ENCODE measurements at regions not wholly inside any gene's neighbourhood (a gene's known extent, or its start where the extent isn't known, plus 50 kb on each side); places are given as distances from the start of the nearest gene placed in this dataset.

DNA sequence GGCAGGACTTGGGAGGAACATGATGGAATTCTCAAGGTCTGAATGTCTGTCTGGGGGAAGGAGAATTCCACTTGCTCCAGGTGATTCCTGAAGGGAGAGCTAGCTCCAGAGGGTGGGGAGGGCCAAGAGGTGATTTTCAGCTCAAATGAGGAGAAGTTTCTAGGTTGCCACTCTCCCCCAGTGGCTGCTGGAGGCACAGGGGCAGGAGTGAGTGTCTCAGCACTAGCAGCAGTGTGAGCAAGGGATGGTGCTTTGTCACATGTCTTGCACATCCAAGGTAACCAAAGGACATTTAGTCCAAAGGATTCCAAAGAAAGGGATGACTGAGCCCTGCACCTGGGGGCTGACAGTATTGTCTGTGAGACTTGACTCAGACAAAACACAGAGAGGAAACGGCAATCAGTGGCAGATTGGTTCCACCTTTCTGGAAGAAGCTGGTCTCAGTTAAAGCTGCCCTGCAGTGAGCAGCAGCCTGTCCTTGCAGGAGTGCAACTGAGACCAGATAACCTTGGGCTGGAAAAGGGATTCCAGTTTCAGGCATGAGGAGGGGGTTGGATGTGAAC is 51.2 kb upstream of the PCBD1 start:
- DNase-seq: no peak

DNA sequence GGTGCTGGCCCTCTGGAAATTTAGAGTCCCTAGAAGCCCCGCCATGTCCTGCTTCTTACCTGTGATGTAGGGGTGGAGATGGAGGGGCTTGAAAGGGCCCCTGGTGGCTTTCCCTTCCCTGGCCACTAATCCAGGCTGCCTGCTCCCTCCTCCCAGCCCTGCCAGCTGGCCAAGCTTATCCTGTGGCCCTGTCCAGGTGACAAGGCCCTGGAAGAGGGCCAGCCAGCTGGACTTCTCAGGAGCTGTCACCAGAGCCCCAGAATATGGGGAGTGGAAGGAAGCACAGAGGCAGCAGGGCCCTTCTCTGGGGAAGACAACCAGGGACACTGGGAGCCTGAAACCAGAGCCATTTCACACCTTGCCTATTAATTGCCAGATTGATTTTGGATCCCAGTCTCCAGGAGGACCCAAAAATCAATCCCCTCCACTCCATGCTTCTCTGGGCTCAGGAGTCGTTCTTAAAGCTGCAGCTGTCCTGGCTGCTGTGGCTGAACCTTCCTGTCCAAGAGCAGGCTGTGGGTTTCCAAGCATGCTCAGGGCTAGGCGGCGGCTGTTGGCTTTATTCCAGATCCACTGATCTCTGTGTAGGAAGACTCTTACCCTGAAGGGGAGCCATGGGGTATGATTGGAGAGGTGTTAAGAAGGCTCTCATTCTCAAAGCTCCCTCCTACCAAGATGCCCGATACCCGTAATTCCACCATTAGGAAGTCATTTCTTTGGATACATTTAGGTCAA is 52.6 kb upstream of the PCBD1 start:
- no peak for DNase-seq

DNA sequence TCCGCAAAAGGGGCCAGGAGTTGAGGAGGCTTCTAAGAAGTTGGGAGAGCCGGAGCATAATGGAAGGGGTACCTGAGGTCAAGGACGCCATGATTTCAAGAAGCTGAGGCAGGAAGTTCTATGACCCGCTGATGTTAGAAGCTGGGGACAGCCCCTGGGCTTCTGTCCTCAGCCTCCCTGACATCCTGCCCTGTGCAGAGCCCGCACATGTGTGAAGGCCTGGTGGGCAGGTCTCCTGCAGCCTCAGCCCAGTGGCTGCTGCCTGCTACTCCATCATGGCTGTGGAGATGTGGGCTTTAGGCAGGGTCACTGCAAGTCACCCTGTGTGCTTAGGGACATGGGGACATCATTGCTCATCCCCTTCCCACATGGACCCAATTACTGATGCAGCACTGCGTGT is 53.8 kb upstream of the PCBD1 start:
- no peak for DNase-seq

DNA sequence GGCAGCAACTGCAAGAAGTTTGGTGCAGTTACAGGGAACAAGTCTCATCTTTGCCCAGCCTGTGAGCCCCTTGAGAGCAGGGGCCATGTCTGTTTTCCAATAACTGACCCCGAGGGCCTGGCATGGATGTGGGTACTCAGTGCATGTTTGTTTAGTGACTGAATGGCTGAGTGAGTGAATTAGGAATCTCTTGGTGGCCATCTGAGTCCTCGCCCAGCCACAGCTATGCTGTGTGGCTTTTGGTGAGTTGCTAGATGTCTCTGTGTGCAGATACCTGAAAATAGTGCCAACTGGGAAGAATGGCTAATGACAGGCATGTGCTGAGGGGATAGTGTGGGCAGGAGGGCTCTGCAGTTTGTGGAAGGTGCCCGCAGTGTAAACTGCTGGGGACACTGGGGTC is 54.4 kb upstream of the PCBD1 start:
- DNase-seq: no peak

DNA sequence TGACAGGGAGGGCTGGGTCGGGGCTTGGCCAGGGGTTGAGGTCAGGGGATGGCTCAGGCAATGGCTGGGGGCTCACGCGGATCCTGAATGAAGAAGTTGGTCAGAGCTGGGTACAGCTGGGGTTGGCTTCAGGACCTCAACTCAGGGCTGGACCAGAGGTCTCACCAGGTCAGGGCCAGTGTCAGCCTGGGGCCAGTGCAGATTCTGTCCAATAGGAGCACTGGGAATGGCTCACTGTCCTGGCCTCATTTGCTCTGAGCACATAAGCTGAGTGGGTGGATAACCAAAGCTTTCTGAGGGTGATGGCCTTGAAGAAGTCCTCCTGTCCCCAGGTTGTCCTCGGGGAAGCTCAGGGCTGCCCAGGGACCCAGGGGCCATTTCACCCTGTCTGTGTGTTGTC is 54.9 kb upstream of the PCBD1 start:
- no peak for DNase-seq

- no peak for DNase-seq
These were observed 55.6 kb upstream of the PCBD1 start for GRCh38 chr10:70943841-70944466.

DNA sequence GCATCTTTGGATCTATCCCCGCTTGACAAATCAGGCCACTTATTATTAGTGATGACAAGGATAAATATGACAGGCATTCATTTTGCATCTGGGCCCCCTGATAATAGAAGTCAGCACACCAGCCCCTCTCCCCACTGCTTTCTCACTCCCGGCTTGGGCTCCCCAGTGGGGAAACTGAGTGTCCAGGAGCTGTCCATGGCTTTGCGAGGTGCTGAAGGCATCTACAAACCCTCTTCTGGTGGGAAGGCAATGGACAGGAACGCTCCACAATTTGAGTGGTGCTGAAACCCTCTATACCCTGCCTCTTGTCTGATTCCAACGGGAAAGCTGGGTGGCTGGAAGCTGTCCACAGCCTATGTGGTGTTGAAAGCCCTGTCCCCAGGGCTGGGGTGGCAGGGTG is 61.7 kb upstream of the PCBD1 start:
- DNase-seq: no peak

DNA sequence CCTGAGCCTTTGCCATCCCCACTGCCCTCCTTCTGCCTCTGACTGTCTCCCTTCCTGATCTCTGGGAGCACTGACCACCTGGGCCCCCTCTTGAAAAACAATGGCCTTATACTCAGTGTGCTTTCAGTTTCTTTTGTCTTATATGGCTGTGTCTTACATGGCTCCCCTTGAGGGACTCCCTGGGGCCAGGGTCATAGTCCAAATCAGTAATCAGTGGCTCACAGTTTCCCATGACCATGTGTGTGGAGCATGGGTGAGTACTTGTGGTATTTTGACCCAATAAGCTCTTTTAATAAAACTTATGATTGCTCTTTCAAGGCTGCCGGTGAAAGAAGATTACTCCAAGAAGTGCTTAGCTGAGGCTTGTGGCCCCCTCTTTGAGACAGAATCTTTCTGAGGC is 62.4 kb upstream of the PCBD1 start:
- DNase-seq: no peak

- DNase-seq: no peak
These were observed 64.0 kb upstream of the PCBD1 start for GRCh38 chr10:70952401-70952800.

GRCh38 chr10:70952921-70953320 is 64.6 kb upstream of the PCBD1 start:
- DNase-seq: no peak

DNA sequence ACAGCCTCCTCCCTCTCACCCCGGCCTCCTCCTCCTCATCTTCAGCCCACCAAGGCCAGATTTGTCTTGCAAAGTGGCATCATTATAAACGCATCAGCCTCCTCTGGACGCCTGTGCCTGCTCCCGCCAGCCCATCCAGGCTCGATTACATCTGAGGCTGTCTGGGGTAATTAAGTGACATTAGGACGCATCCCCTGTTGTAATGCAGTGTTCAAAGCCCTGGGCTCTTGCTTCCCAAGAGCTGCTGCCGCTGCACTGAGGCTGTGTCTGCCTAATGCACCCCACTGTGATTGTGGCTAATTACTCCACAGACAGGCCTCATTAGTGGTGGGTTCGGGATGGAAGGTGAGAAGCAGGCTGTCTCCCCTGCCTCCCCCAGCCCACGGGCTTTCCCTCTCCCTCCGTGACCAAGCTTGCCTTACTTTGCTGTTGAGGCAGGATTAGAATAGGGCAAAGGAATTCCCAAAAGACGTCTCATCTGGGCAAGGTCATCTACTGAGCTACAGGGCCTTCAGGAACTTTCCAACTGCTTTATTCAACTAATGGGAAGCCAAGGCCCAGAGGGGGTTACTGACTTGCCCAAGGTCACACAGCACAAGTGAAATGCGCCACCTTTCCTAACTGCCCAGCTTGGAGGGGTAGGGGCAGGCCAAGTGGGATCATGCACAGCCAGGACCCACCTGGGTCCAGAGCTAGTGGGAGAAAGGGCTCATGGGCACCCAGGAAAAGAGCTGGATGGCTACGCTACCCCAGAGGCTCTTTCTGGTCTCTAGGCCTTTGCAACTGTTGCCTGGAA is 66.2 kb upstream of the PCBD1 start:
- DNase-seq: no peak

DNA sequence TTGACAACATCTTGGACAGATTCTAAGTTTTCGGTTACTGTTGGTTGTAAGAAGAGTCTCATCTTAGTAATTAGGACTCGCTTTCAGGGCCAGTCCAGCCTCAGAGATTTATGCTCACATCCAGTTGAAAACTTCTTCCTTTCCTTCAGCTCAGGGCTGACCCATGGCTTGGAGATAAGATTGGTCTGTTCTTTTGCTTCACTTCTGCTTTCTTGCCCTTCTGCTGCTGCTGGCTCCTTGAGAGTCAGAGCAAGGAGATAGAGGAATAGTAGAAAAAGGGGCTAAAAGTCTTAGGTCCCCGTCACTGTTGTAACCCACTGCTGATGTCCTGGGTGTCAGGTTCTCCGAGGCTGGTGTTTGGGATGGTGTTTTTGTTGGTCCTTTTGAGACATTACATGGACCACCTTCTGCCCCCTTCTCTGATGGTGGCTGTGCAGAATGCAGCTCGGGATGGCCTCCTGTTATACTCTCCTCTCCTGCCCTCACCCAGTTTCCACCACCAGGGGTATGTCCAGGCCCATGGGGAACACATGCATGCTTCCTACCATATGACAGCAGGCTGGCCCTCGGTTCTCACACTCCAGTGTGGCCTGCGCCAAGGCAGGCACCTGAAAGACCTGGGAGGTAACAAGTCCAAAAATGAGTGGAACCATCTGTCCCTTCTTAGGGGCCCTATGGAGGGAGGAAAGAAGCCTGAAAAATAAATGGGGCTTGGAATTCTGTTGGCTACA is 67.8 kb upstream of the PCBD1 start:
- no peak for DNase-seq

DNA sequence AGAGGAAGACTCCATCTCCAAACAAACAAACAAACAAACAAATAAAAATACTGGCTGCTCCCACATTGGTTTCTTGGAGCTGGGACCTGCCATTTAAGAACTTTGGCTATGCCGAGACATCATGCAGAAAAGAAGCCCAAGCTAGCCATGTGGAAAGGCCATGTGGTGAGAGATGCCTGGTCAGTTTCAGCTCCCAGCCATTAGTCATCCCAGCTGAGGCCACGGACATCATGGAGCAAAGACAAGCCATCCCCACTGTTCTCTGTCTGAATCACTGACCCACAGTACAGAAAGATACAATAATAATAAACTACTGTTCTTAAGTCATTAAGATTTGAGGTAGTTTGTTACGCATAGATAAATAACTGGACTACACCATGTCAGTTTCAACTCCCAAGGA is 70.0 kb upstream of the PCBD1 start:
- DNase-seq: no peak

- no peak for DNase-seq
These were observed 72.0 kb upstream of the PCBD1 start for GRCh38 chr10:70960316-70960715.

GRCh38 chr10:70960783-70961570 is 72.6 kb upstream of the PCBD1 start:
- no peak for DNase-seq

DNA sequence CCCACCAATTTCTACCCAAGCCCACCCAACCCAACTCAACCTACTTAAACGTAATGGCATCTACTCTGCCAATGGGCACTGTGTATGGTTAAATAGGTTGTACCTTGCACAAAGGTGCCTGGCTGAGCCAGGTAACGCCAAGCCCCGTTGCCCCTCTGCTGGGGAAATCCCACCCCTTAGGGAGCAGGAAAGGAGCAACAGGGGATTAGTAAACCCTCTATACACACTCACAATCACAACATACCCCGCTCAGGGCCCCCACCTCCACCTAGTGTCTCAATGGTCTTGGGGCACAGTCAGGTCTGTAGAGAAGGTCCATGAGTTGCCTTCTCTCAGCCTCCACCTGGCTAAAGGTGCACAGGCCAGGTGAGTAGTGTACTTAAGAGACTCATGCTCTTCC is 74.3 kb upstream of the PCBD1 start:
- no peak for DNase-seq

DNA sequence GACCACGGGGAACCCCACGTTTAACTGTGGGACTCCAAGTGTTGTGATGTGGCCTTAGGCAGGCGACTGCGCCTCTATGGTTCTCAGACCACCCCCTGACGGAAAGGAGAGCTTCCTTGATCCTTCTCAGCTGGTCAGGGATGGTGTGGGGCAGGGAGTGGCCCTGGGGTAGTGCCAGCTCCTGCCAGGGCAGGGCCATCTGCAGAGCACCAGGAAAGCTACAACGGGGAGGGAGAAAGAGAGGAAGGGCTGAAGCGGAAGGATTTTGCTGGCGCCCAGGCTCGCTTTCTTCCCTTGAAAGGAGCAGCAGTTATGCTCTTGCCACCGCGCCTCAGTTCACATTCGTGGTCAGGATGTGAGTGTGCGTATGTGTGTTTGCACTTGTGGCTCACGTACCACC is 74.9 kb upstream of the PCBD1 start:
- no peak for DNase-seq

- no peak for DNase-seq
These were observed 75.9 kb upstream of the PCBD1 start for GRCh38 chr10:70964245-70964644.

GRCh38 chr10:70964881-70965280 is 76.5 kb upstream of the PCBD1 start:
- DNase-seq: no peak

GRCh38 chr10:70965566-70965965 is 77.2 kb upstream of the PCBD1 start:
- no peak for DNase-seq

DNA sequence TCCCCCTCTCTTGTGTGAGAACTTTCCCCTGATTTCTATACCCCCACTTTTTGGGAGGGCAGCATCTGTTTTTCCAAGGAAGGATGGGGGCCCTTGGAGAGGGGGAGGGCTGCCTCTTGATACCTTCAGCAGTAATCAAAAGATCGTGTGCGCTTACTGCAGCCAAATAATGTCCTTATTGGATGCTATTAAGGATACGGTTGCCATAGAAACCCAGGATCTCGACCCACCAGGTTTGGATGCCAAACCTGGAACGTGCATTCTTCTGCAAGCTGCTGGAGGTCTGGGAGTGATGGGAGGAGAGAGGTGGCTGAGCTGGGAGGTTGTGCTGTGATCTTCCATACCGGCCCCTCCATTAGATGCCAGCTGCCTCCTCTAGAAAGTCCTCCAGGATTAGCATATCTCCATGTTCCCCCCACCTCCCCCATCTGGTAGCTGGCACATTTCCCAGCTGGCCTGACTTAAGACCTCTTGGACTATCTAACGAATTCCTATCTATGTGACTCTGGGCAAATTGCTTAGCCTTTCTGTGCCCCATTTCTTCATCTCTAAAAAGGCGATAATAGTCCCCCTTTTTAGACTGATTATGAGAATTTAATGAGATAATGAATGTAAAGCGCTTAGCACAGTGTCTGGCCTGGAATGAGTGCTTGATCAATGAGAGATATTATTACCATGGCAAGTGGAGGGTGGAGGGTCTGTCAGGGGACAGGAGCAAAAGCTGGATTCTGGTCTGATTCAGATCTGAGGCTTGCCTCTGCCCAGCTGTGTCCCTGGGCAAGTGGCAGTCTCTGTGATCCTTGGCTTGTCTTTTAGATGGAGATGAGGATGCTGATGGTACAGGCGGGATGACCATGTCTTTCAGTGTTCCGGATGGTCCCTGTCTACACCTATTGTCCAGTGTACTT is 78.5 kb upstream of the PCBD1 start:
- DNase-seq: no peak

All from NCI-H2171 (cell line).